HepG2 (cell line): ENCODE measurements at regions not wholly inside any gene's neighbourhood (a gene's known extent, or its start where the extent isn't known, plus 50 kb on each side); places are given as distances from the start of the nearest gene placed in this dataset.

Experiments
- AFF4 ChIP-seq: sonication (generic); formaldehyde crosslinking; IDR thresholded peaks from 2 replicates; pipeline ENCODE4 v1.4.0; 2020; ENCODE audit warnings: missing genetic modification reagents
- CENPT ChIP-seq: sonication (generic); formaldehyde crosslinking; IDR thresholded peaks from 2 replicates; pipeline ENCODE4 v1.8.0; 2022; ENCODE audit warnings: low read depth, mild to moderate bottlenecking, moderate library complexity, missing genetic modification reagents
- DNMT3B ChIP-seq: conservative IDR thresholded peaks from 2 replicates; pipeline ENCODE4 v1.6.1; 2016; ENCODE audit warnings: missing biosample characterization, control low read depth
- KAT7 ChIP-seq: IDR thresholded peaks from 2 replicates; pipeline ENCODE4 v1.6.1; 2018; ENCODE audit warnings: borderline replicate concordance, missing compliant biosample characterization
- PRMT3 ChIP-seq: sonication (generic); formaldehyde crosslinking; IDR thresholded peaks from 2 replicates; pipeline ENCODE4 v1.8.1; 2022; ENCODE audit warnings: low read depth, mild to moderate bottlenecking, moderate library complexity, missing genetic modification reagents, borderline replicate concordance
- RAD51 ChIP-seq: fragments of 450-650 bp; IDR thresholded peaks from 2 replicates; pipeline ENCODE4 v1.6.1; 2016; ENCODE audit warnings: borderline replicate concordance
- ZFP91 ChIP-seq: sonication (generic); formaldehyde crosslinking; IDR thresholded peaks from 2 replicates; pipeline ENCODE4 v1.9.0; 2022; ENCODE audit warnings: missing genetic modification reagents, mild to moderate bottlenecking, borderline replicate concordance
- ZNF280B ChIP-seq: sonication (generic); formaldehyde crosslinking; IDR thresholded peaks from 2 replicates; pipeline ENCODE4 v1.5.0; 2020; ENCODE audit warnings: missing genetic modification reagents, mild to moderate bottlenecking, borderline replicate concordance
- ZNF580 ChIP-seq: IDR thresholded peaks from 2 replicates; pipeline ENCODE4 v1.6.1; 2016; ENCODE audit warnings: low read depth, borderline replicate concordance
- ZNF597 ChIP-seq: sonication (generic); formaldehyde crosslinking; IDR thresholded peaks from 2 replicates; pipeline ENCODE4 v1.5.0; 2020; ENCODE audit warnings: missing genetic modification reagents
- ZNF639 ChIP-seq: conservative IDR thresholded peaks from 2 replicates; pipeline ENCODE4 v1.6.1; 2018; ENCODE audit warnings: missing genetic modification reagents
- ZNF891 ChIP-seq: sonication (generic); formaldehyde crosslinking; IDR thresholded peaks from 2 replicates; pipeline ENCODE4 v1.5.0; 2020; ENCODE audit warnings: mild to moderate bottlenecking, missing genetic modification reagents
- TF ChIP-seq, protein P1 (sequence below), 2 experiments: IDR thresholded peaks; 2 replicates each; pipeline ENCODE4 v1.6.1; 2011 to 2012; ENCODE audit warnings: low read length in 2 of 2, borderline replicate concordance in 1 of 2, low read depth in 1 of 2, mild to moderate bottlenecking in 1 of 2, moderate library complexity in 1 of 2

DNA sequence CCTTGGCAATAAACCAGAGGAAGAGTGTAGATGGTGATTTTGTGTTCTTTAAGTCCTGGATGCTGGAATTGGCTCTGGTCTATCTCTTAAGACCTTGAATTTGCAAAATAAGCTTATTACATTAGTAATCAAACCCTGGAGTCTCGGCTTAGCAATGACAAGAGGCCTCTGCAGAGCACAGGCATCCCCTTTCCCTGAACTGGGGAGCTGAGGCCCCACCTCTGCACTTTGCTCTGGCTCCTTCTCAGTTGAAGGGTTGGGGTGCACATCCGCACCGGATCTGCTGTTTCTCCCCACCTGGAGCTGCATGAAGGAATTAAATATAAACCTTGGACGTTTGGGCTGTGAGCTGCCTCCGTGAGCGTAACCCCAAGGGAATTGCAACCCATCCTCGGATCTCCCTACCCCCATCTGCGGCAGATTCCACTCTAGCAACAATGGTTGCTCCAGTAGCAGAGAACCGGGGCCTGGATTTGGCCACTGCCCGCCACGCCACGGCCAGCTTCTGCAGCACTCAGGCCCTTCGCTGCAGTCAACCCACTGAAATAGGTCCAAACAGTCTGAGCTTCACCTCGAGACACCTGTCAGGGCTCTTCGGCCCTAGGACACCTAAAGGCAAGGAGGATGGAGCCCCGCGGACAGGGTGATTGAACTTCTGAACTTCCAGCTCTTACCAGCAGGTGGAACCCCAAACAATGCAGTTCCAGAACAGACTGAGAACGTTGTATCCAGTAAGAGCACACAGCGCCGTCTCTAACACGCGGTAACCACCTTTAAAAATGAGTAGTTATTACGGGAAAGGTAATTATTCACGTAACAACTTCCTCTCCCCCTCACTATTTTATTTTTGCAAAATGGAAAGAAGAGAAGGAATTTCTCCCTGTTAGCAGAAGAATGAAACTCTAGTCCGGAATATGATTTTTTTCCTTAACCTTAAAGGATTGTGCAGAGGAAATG is 54.8 kb upstream of the CAPRIN1 start (continued):
- no peak for TF ChIP-seq ZNF280B
- no peak for TF ChIP-seq ZNF639 (CRISPR knock-in tag)
- no peak for TF ChIP-seq ZNF597
- no peak for TF ChIP-seq PRMT3 (CRISPR knock-in tag)
- TF ChIP-seq, protein P1, sequence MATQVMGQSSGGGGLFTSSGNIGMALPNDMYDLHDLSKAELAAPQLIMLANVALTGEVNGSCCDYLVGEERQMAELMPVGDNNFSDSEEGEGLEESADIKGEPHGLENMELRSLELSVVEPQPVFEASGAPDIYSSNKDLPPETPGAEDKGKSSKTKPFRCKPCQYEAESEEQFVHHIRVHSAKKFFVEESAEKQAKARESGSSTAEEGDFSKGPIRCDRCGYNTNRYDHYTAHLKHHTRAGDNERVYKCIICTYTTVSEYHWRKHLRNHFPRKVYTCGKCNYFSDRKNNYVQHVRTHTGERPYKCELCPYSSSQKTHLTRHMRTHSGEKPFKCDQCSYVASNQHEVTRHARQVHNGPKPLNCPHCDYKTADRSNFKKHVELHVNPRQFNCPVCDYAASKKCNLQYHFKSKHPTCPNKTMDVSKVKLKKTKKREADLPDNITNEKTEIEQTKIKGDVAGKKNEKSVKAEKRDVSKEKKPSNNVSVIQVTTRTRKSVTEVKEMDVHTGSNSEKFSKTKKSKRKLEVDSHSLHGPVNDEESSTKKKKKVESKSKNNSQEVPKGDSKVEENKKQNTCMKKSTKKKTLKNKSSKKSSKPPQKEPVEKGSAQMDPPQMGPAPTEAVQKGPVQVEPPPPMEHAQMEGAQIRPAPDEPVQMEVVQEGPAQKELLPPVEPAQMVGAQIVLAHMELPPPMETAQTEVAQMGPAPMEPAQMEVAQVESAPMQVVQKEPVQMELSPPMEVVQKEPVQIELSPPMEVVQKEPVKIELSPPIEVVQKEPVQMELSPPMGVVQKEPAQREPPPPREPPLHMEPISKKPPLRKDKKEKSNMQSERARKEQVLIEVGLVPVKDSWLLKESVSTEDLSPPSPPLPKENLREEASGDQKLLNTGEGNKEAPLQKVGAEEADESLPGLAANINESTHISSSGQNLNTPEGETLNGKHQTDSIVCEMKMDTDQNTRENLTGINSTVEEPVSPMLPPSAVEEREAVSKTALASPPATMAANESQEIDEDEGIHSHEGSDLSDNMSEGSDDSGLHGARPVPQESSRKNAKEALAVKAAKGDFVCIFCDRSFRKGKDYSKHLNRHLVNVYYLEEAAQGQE (IDR thresholded peaks at IDR 0.05; ENCODE audit: borderline replicate concordance in 1 of 2, low read depth in 1 of 2, low read length in 2 of 2): no peak
- TF ChIP-seq KAT7 (CRISPR knock-in tag): no peak
- TF ChIP-seq AFF4: no peak
- TF ChIP-seq RAD51: no peak
- TF ChIP-seq DNMT3B (CRISPR knock-in tag): no peak
- TF ChIP-seq CENPT (CRISPR knock-in tag): no peak
- no peak for TF ChIP-seq ZNF891
- 0 out of 2 replicates have a peak, but pooled peaks have one; percentile 22 for TF ChIP-seq ZFP91 (CRISPR knock-in tag)
- TF ChIP-seq ZNF580: no peak
